BE2C (cell line): ENCODE measurements at regions not wholly inside any gene's neighbourhood (a gene's known extent, or its start where the extent isn't known, plus 50 kb on each side); places are given as distances from the start of the nearest gene placed in this dataset.

Experiments
- DNase-seq: peaks from one replicate; pipeline ENCODE4 v3.0.0-alpha.2; 2020
- H3K27me3 ChIP-seq: fragments of 250-450 bp; sonication (Bioruptor Pico); 2 replicates; pipeline ENCODE4 v1.5.1; 2020; ENCODE audit warnings: mild to moderate bottlenecking
- H3K36me3 ChIP-seq: fragments of 250-450 bp; sonication (Bioruptor Pico); 2 replicates; pipeline ENCODE4 v1.5.1; 2020; ENCODE audit warnings: mild to moderate bottlenecking
- H3K4me1 ChIP-seq: fragments of 250-450 bp; sonication (Bioruptor Pico); 2 replicates; pipeline ENCODE4 v1.5.1; 2020
- H3K4me3 ChIP-seq: 2 replicates; pipeline ENCODE4 v1.5.1; 2011; ENCODE audit warnings: low read depth, low read length
- H3K9me3 ChIP-seq: fragments of 250-450 bp; sonication (Bioruptor Pico); 2 replicates; pipeline ENCODE4 v1.5.1; 2020
- TF ChIP-seq, protein P1 (sequence below): IDR thresholded peaks from 2 replicates; pipeline ENCODE4 v1.5.1; 2012; ENCODE audit warnings: mild to moderate bottlenecking, low read depth, low read length

DNA sequence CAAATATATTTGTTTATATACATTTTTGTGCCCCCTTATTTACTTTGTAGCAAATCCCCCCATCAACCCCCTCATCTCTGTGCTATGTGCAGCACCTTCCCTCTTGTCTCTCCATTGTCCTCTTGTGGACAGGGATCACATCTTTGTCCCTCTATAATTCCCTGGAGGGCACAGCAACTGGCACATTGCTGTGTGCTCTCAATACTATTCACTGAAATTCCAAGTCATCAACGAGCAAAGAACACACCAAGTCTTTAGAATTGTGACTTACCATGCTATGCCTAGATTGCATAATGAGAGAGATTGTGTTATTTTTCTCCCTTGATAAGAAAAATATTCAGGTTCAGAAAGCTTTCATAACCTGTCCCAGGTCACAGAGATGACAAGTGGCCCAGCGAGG, 54.6 kb upstream of the ACAN start:
- Histone ChIP-seq H3K4me3 (no peak overlapping the region), H3K4me1 (no peaks in the 10 kb centered on the region), H3K9me3 (0 out of 2 replicates have a peak, but pooled peaks cover 2% of the 10 kb centered on the region), H3K27me3 (peaks cover 15% of the 10 kb centered on the region), H3K36me3 (no peaks in the 10 kb centered on the region)
- TF ChIP-seq, protein P1, sequence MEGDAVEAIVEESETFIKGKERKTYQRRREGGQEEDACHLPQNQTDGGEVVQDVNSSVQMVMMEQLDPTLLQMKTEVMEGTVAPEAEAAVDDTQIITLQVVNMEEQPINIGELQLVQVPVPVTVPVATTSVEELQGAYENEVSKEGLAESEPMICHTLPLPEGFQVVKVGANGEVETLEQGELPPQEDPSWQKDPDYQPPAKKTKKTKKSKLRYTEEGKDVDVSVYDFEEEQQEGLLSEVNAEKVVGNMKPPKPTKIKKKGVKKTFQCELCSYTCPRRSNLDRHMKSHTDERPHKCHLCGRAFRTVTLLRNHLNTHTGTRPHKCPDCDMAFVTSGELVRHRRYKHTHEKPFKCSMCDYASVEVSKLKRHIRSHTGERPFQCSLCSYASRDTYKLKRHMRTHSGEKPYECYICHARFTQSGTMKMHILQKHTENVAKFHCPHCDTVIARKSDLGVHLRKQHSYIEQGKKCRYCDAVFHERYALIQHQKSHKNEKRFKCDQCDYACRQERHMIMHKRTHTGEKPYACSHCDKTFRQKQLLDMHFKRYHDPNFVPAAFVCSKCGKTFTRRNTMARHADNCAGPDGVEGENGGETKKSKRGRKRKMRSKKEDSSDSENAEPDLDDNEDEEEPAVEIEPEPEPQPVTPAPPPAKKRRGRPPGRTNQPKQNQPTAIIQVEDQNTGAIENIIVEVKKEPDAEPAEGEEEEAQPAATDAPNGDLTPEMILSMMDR, result no peak
- no peak for DNase-seq

DNA sequence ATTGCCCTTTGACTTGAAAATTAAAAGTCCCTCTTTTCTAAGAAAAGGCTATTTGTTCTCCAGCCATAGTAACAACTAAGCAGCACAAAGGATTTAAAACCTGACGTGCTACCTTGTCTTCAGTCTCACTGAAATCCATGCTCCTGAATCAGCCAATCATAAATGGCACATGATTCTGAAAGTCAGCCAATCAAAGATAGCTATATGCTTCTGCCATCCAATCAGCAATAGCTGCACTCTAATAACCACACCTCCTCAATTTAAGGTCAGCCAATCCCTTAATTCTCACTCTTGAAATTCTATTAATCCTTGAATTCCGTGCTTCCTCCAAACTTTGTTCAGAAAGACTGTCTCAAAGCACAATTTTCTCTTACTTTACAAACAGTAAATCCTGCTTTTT, 53.5 kb upstream of the ACAN start:
- no peak for DNase-seq
- Histone ChIP-seq H3K9me3 (0 out of 2 replicates have a peak, but pooled peaks cover 2% of the 10 kb centered on the region), H3K4me1 (no peaks in the 10 kb centered on the region), H3K4me3 (no peak overlapping the region), H3K27me3 (peaks cover 9% of the 10 kb centered on the region), H3K36me3 (no peaks in the 10 kb centered on the region)
- TF ChIP-seq, protein P1, result no peak

DNA sequence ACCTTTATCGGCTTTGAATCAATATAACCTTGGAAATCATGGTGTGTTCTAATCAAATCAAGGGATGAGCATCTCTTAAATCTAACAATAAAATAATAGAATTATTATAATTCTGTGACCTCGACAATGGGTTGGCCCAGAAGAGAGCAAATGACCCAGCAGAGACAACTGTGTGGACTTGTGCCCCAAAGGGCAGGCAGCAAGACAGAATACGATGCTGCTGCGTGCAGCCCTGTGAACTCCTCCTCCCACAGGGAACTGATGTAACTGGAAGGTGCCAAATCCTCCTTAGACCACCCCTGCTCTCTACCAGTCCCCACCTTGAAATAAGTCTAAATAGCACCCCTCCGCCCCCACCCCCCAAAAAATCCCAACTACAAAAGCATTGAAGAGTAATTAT, 50.7 kb upstream of the ACAN start:
- DNase-seq, result no peak
- peaks cover 4% of the 10 kb centered on the region for H3K27me3 ChIP-seq
- no peak overlapping the region for H3K4me3 ChIP-seq
- H3K36me3 ChIP-seq, result no peaks in the 10 kb centered on the region
- 0 out of 2 replicates have a peak, but pooled peaks cover 2% of the 10 kb centered on the region for H3K9me3 ChIP-seq
- no peaks in the 10 kb centered on the region for H3K4me1 ChIP-seq
- TF ChIP-seq, protein P1, result no peak

DNA sequence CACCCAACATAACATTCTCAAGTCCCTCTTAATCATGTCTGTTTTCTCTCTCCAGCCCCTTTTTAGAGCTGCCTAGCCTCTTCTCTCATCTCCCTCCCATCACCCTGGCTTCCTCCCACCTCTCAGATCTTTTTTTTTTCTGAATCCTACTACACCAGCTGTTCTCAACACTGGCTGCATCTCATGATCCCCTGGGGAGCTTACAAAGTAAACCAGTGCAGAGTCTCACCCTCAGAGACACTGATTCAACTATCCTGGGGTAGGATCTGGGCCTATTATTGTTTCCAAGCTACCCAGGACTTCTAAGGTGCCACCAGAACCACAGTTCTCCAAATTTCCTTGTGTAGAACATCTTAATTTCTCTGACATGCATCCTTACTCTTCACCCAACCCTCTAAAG, 50.3 kb upstream of the ACAN start:
- Histone ChIP-seq H3K27me3 (peaks cover 4% of the 10 kb centered on the region), H3K4me1 (no peaks in the 10 kb centered on the region), H3K36me3 (no peaks in the 10 kb centered on the region), H3K4me3 (no peak overlapping the region), H3K9me3 (0 out of 2 replicates have a peak, but pooled peaks cover 2% of the 10 kb centered on the region)
- no peak for DNase-seq
- TF ChIP-seq, protein P1, result no peak
